HG03066 (cell line): ENCODE measurements at regions not wholly inside any gene's neighbourhood (a gene's known extent, or its start where the extent isn't known, plus 50 kb on each side); places are given as distances from the start of the nearest gene placed in this dataset.
A peak's percentile ranks its signal among the peaks of the same experiment; 100 is the strongest.
"Not testable (repeated sequence)": the region's sequence is repeated elsewhere in the genome, so short reads cannot be mapped to it uniquely, and the experiment has no call there.

Experiments
- ATAC-seq: cut with Tn5 transposase; IDR thresholded peaks from one replicate; pipeline ENCODE4 v1.9.1; 2021; ENCODE audit warnings: low read depth; ENCODE audit not compliant: unreplicated experiment

DNA sequence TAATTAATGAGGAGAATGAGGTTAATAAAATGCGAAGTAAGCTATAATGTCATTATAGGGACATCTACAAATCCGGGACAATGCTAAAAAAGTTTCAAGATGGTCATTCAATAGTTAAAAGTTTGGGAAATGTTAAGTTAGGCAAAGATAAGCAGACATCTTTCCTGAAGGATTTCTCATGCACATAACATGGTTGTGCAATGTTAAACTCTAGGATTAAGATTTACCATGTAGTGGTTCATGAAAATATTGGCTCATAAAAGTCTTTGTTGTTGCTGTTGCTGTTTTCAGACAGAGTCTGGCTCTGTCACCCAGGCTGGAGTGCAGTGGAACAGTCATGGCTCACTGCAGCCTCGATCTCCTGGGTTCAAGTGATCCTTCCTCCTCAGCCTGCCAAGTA lies 751.5 kb upstream of the CCDC179 start:
- no peak for ATAC-seq

- no peak for ATAC-seq
These were observed 760.3 kb upstream of the CCDC179 start for GRCh38 chr11:23620617-23621016.

DNA sequence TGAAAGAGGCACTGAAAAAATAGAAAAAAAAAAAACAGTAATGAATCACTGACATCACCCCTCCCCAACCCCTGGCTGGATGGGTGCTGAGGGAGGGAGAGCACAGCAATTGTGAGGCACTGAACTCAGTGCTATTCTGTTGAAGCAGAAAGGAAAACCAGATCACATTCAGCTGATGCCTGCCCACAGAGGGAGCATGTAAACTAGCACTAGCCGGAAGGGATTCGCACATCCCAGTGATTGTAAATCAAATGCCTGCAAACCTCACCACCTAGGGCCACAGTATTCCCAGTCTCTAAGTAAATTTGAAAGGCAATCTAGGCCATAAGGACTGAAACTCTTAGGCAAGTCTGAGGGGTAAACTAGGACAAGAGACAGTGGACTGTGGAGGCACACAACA lies 772.0 kb upstream of the CCDC179 start:
- ATAC-seq: no peak

DNA sequence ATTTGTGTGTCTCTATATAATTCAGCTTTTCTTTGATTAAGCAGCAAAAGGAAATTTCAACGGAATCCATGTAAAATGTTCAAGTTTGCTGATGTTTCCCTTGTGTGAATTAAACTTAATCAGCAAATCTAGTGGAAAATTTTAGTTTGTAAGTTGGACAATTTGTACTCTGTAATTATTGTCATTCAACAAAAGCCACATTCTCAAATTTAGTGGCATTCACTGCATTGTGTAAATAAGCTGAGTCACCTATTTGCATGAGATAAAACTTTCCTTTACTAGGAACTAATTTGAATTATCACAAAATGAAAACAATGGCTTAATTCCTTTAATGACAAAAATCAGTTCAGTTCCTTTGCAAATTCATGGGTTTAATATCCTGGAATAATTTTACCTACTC lies 784.2 kb upstream of the CCDC179 start:
- ATAC-seq: no peak

DNA sequence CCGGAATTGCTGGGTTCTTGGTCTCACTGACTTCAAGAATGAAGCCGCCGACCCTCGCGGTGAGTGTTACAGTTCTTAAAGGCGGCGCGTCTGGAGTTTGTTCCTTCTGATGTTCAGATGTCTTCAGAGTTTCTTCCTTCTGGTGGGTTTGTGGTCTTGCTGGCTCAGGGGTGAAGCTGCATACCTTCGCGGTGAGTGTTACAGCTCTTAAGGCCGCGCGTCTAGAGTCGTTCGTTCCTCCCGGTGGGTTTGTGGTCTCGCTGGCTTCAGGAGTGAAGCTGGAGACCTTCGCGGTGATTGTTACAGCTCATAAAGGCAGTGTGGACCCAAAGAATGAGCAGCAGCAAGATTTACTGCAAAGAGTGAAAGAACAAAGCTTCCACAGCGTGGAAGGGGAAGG lies 792.1 kb upstream of the CCDC179 start:
- not testable (repeated sequence) for ATAC-seq

- ATAC-seq: no peak
These were observed 792.9 kb upstream of the CCDC179 start for GRCh38 chr11:23653071-23653675.

- ATAC-seq: no peak
These were observed 808.0 kb upstream of the CCDC179 start for GRCh38 chr11:23668324-23668723.

DNA sequence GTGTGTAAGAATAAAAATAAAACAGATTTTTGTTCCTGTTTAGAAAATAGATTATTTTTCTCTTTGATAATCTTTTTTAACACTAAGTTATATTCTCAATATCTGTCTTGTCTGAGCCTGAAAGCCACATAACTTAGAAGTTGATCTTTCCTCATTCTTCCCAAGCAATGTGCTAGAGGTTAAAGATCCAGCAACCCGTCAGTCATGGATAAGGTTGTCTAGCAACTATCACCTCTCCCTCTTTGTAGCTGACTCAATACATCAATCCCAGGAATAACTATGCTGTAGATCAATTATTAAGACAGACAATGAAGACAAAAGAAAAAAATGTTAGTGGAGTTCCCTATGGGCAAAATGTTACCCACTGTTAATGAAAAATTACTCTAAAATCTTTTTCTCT lies 813.1 kb upstream of the CCDC179 start:
- no peak for ATAC-seq

DNA sequence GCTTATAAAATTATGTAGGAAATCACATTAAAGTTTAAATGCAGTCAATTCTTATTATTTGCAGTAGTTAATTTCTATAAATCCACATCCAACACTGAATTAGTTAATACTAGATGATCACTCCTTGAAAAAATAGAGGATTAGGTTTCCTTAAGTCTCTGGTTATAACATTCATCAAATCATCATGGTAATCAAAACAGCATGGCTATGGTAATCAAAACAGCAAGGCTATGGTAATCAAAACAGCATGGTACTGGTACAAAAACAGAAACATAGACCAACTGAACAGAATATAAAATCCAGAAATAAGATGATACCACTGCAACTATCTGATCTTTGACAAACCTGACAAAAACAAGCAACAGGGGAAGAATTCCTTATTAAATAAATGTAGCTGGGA lies 814.6 kb upstream of the CCDC179 start:
- no peak for ATAC-seq

- no peak for ATAC-seq
These were observed 817.8 kb upstream of the LUZP2 start for GRCh38 chr11:23679041-23679440.

DNA sequence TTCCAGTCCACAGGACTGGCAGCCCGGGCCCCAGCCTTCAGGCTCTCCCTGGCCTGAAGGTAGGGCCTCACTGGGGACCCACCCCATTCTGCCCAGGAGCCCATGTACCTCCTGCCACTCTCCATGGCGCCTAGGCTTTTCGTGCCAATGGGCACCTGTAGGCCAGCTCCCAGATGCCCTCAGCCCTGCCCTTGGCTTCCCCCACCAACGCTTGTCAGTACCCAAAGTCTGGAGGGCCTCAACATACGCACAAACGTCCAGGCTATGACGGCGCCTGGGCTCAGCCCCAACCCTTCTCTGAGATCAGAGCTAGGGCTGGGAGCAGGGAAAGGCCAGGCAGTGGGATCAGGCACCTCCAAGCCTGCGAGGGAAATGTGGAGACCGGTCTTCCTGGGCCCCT lies 816.9 kb upstream of the LUZP2 start:
- no peak for ATAC-seq

GRCh38 chr11:23680488-23681230 lies 816.2 kb upstream of the LUZP2 start:
- ATAC-seq: no peak

GRCh38 chr11:23684701-23685100 lies 812.2 kb upstream of the LUZP2 start:
- ATAC-seq: no peak

GRCh38 chr11:23687991-23688390 lies 808.9 kb upstream of the LUZP2 start:
- ATAC-seq: no peak

- ATAC-seq: no peak
These were observed 808.4 kb upstream of the LUZP2 start for GRCh38 chr11:23688411-23688810.

- no peak for ATAC-seq
These were observed 808.0 kb upstream of the LUZP2 start for GRCh38 chr11:23688835-23689234.

DNA sequence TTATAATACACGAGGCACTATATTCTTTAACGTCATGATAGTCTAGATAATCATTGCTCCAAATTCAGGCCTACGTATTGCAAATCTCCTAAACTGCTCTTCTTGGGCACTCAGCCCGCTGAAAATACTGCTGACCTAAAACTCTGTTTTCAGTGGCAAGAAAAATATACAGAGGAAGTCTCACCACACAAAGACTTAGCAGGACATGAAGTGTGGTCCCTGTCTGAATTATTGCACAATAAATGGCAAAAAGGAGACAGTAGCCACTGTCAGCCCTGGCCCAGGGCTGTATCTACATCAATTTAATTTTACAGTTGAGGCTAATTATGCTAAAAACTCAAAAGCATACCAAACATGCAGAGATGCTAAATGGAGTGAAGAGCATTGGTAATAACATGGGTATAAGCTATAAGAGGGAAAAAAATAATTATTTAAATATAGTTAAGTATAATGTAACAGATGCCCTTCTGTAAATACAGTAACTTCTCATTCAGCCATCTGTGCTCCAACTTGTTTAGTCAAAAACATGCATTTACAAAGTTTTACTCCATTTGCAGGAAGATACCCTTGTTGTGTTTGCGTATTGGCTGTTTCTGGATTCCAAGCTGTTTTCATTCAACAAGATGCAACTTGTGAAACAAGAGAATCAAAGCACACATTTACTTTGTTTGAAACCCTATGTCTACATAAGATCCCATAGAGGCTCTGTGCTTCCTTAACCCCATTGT lies 800.0 kb upstream of the LUZP2 start:
- no peak for ATAC-seq

DNA sequence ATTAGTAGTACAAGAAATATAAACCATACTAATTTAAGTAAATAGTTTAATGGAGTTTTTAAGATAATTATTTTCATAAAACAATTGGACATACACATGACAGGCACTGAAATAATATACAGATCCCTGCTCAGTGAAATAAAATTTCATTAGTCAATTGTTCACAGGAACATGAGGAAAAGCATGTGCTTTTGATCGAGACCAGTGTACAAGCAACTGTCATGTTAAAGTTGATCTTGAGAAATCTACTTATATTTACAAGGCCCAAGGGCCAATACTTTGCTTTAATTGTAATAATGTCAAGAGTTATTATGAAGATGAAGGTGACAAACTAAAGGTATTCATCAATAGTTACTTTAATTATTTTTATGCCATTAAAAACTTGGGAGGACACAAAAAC lies 792.7 kb upstream of the LUZP2 start:
- no peak for ATAC-seq

DNA sequence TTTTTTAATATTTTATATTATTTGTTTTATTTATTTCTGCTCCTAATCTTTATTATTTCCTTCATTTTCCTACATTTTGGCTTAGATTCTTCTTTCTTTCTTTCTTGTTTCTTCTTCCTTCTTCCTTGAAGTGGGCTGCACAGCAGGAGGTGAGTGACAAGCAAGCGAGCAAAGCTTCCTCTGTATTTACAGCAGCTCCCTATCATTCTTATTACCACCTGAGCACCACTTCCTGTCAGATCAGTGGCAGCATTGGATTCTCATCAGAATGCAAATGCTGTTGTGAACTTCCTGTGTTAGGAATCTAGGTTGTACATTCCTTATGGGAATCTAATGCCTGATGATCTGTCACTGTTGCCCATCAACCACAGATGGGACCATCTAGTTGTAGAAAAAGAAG lies 784.9 kb upstream of the LUZP2 start:
- ATAC-seq: no peak

DNA sequence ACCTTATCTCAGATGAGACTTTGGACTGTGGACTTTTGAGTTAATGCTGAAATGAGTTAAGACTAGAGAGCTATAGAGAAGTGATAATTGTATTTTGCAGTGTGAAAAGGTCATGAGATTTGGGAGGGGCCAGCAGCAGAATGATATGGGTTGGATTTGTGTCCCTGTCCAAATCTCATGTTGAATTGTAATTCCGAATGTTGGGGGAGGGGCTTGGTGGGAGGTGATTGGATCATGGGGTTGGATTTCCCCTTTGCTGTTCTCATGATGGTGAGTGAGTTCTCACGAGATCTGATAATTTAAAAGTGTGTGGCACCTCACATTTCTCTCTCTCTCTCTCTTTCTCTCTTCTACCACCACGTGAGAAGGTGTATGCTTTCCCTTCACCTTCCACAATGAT lies 777.8 kb upstream of the LUZP2 start:
- no peak for ATAC-seq

DNA sequence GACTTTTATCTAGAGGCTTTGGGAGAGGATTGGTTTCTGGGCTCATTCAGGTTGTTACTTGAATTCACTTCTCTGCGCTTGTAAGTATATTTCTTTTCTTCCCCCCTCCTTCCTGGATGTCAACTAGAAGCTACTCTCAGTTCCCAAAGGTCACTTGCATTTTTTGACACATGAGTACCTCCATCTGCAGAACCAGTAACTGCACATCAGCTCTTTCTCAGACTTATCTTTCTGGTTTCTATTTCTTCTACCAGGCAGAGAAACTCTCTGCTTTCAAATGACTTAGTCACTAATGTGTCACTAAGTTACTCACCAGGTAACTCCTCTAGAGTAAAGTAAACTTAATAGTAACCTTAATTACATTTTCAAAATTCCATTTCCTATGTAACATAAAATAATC lies 773.0 kb upstream of the LUZP2 start:
- peak; percentile 70 for ATAC-seq

GRCh38 chr11:23725752-23726151 lies 771.1 kb upstream of the LUZP2 start:
- ATAC-seq: no peak
